ENCODE measurements at regions not wholly inside any gene's neighbourhood (a gene's known extent, or its start where the extent isn't known, plus 50 kb on each side); places are given as distances from the start of the nearest gene placed in this dataset.

DNA sequence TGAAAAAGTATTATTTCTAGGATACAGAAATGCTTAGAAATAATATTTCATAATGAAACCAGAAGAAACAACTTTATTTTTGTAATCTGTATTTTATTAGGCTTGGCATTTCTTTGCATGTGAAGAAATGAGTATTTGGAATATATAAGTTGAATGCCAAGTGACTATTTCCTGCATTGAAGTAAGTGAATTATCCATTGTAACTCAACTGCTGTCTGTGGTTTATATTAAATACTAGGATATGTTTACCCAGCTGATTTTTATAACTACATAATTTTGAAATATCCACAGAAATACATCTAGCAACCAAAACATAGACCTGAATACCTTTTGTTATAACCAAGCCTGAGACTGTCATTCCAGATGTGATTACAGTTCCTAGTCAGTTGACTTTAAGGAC is 207.6 kb downstream of the THBS2 start:
- Mint-ChIP-seq H3K4me3 (no peak overlapping the region), H3K27me3 (peaks cover 8% of the 10 kb centered on the region), H3K4me1 (ENCODE audit: unreplicated experiment) (peaks cover 4% of the 10 kb centered on the region), H3K9me3 (no peaks in the 10 kb centered on the region), H3K36me3 (no peaks in the 10 kb centered on the region), H3K27ac (no peak overlapping the region)
- no peak for DNase-seq (ENCODE audit: extremely low spot score, unreplicated experiment)
- TF ChIP-seq CTCF (conservative IDR thresholded peaks at IDR 0.05) = no peak

GRCh38 chr6:169045486-169045885 is 208.2 kb downstream of the THBS2 start:
- peaks cover 4% of the 10 kb centered on the region for H3K4me1 Mint-ChIP-seq (ENCODE audit: unreplicated experiment)
- no peak overlapping the region for H3K27ac Mint-ChIP-seq
- peaks cover 6% of the 10 kb centered on the region for H3K27me3 Mint-ChIP-seq
- H3K4me3 Mint-ChIP-seq = no peak overlapping the region
- TF ChIP-seq CTCF (conservative IDR thresholded peaks at IDR 0.05) = no peak
- no peaks in the 10 kb centered on the region for H3K36me3 Mint-ChIP-seq
- H3K9me3 Mint-ChIP-seq = no peaks in the 10 kb centered on the region
- DNase-seq (ENCODE audit: extremely low spot score, unreplicated experiment) = no peak

DNA sequence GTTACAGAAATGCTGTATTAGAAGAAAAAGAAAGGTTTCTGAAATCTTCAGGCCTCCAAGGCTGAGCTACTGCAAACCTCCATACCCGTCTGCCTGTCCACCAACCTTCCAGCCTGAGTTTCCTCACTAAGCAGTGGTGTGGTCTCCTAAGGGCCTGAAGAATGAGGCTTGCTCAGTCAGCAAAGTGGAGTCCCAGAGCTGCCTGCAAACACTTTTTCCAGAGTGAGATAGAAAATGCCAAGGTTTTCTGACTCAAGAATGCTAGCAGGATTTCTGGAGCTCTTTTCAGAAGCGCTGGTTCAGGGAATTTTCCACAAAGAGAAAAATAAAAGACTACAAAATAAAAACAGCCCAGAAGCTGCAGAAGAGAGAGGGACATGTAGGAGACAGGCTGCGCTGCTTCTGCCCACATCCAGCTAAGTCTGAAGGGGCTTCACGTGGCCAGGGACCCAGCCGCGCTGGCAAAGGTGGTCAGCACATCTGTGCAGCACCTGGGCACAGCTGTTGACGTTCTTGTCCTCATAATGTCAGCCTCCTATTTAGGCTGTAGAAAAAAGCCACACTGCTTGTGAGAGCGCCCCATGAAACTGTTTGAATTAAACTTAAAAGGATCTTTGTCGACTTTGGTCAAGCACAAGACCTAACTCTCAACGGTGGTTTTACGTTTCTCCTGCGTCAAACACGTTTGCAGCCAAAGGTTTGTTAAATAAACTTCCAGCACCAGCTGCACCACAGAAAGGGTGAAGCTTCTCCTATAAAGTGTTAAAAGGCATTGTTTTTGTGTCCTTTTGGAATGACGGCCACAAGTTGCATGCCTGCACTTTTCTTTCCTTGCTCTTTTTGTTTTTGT is 209.0 kb downstream of the THBS2 start:
- H3K4me1 Mint-ChIP-seq (ENCODE audit: unreplicated experiment) = peaks cover 4% of the 10 kb centered on the region
- no peak for TF ChIP-seq CTCF (conservative IDR thresholded peaks at IDR 0.05)
- no peaks in the 10 kb centered on the region for H3K36me3 Mint-ChIP-seq
- H3K9me3 Mint-ChIP-seq = no peaks in the 10 kb centered on the region
- no peak for DNase-seq (ENCODE audit: extremely low spot score, unreplicated experiment)
- no peak overlapping the region for H3K4me3 Mint-ChIP-seq
- H3K27me3 Mint-ChIP-seq = peaks cover 6% of the 10 kb centered on the region
- H3K27ac Mint-ChIP-seq = no peak overlapping the region

DNA sequence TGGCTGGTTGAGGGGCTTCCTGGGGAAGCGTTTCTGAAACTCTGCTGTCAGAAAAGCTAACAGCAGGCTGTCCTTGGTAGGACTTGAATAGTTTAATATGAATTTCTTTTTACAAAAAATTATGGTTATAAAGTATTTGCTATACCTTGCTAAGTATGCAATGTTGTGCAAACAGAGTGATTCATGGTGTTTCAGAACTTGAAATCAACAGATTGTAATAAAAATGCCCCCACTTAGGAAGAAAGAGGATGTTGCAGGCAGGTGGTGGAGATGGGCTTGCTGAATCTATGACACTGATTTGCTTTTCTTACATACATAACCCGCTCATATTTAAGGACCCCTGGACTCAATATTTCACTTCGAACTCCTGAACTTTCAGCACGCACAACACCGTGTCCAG is 211.6 kb downstream of the THBS2 start:
- Mint-ChIP-seq H3K27ac (no peak overlapping the region), H3K36me3 (no peaks in the 10 kb centered on the region), H3K4me1 (ENCODE audit: unreplicated experiment) (peaks cover 4% of the 10 kb centered on the region), H3K27me3 (peaks cover 6% of the 10 kb centered on the region), H3K4me3 (no peak overlapping the region), H3K9me3 (peaks cover 8% of the 10 kb centered on the region)
- no peak for TF ChIP-seq CTCF (conservative IDR thresholded peaks at IDR 0.05)
- no peak for DNase-seq (ENCODE audit: extremely low spot score, unreplicated experiment)

GRCh38 chr6:169041078-169041477 is 212.6 kb downstream of the THBS2 start:
- Mint-ChIP-seq H3K9me3 (peaks cover 8% of the 10 kb centered on the region), H3K27me3 (peaks cover 6% of the 10 kb centered on the region), H3K4me3 (no peak overlapping the region), H3K36me3 (no peaks in the 10 kb centered on the region), H3K4me1 (ENCODE audit: unreplicated experiment) (peaks cover 4% of the 10 kb centered on the region), H3K27ac (no peak overlapping the region)
- no peak for DNase-seq (ENCODE audit: extremely low spot score, unreplicated experiment)
- TF ChIP-seq CTCF (conservative IDR thresholded peaks at IDR 0.05) = no peak

All from type B pancreatic cell (in vitro differentiated cells).